Esophagus squamous epithelium (tissue), 5 donors: ENCODE measurements at regions not wholly inside any gene's neighbourhood (a gene's known extent, or its start where the extent isn't known, plus 50 kb on each side); places are given as distances from the start of the nearest gene placed in this dataset.
A peak's percentile ranks its signal among the peaks of the same experiment; 100 is the strongest.

Source experiments
- DNase-seq: peaks from one replicate; lab custom pipeline; 2025; lab: John Stamatoyannopoulos, UW
- H3K27ac ChIP-seq, 4 donors: fragments of 200-600 bp; sonication (generic); one replicate each; pipeline ENCODE4 v1.5.1; 2016 to 2019; ENCODE audit warnings: mild to moderate bottlenecking in 1 of 4
- H3K27me3 ChIP-seq, 4 donors: fragments of 200-600 bp; sonication (generic); 1 replicate in 3 of 4; 2 replicates in 1 of 4; pipeline versions ENCODE4 v1.5.1 to v1.6.0; 2017 to 2021; ENCODE audit warnings: antibody characterized with exemption in 1 of 4
- H3K36me3 ChIP-seq, 3 donors: fragments of 200-600 bp; sonication (generic); one replicate each; pipeline ENCODE4 v1.5.1; 2016 to 2019
- H3K4me1 ChIP-seq, 3 donors: fragments of 200-600 bp; sonication (generic); one replicate each; pipeline ENCODE4 v1.5.1; 2017 to 2019
- H3K4me3 ChIP-seq, 4 donors: fragments of 200-600 bp; sonication (generic); 1 replicate in 3 of 4; 2 replicates in 1 of 4; pipeline ENCODE4 v1.5.1; 2016 to 2019; ENCODE audit warnings: mild to moderate bottlenecking in 2 of 4, moderate library complexity in 1 of 4
- H3K9me3 ChIP-seq, 3 donors: fragments of 200-600 bp; sonication (generic); one replicate each; pipeline ENCODE4 v1.5.1; 2016 to 2019
- POLR2A ChIP-seq, 4 donors: fragments of 450-650 bp; IDR thresholded peaks; one replicate each; pipeline ENCODE4 v1.6.1; 2017; ENCODE audit warnings: antibody characterized with exemption in 4 of 4, mild to moderate bottlenecking in 4 of 4, moderate library complexity in 3 of 4
- WGBS, 2 donors: methylation state at CpG; one replicate each; pipeline ENCODE4 v1.1.5; 2018; 5-methylcytosine and 5-hydroxymethylcytosine counted together
- intact Hi-C: fragments of 100-400 bp; cut with DNase I; formaldehyde crosslinking; loops from one replicate; pipeline ENCODE4 v1.15.0; 2022
- TF ChIP-seq, protein P1 (sequence below), 6 experiments: fragments of 450-650 bp in 4 of 6; fragments of 200-600 bp in 2 of 6; sonication (generic) in 2 of 6; IDR thresholded peaks; one replicate each; pipeline ENCODE4 v1.5.1; 2016 to 2019; ENCODE audit warnings: antibody characterized with exemption in 6 of 6, mild to moderate bottlenecking in 4 of 6, moderate library complexity in 4 of 6
- donor health status: DM: yes; HTN: yes; CAD: no.

GRCh38 chr14:65287264-65288131, 125.0 kb upstream of the FUT8 start:
- TF ChIP-seq, protein P1, sequence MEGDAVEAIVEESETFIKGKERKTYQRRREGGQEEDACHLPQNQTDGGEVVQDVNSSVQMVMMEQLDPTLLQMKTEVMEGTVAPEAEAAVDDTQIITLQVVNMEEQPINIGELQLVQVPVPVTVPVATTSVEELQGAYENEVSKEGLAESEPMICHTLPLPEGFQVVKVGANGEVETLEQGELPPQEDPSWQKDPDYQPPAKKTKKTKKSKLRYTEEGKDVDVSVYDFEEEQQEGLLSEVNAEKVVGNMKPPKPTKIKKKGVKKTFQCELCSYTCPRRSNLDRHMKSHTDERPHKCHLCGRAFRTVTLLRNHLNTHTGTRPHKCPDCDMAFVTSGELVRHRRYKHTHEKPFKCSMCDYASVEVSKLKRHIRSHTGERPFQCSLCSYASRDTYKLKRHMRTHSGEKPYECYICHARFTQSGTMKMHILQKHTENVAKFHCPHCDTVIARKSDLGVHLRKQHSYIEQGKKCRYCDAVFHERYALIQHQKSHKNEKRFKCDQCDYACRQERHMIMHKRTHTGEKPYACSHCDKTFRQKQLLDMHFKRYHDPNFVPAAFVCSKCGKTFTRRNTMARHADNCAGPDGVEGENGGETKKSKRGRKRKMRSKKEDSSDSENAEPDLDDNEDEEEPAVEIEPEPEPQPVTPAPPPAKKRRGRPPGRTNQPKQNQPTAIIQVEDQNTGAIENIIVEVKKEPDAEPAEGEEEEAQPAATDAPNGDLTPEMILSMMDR (IDR thresholded peaks at IDR 0.05) = no peak
- peak in 1 of 4 donors; percentile 7 for TF ChIP-seq POLR2A (IDR thresholded peaks at IDR 0.05)
- 71 to 75% methylated on average over 10 to 14 of the region's 29 CpGs for WGBS, 2 donors
- H3K27me3 ChIP-seq = no peaks in the 10 kb centered on the region
- peaks cover 0 to 16% (median 0%) of the 10 kb centered on the region in 3 donors for H3K4me1 ChIP-seq
- no peaks in the 10 kb centered on the region for H3K9me3 ChIP-seq
- no peak for DNase-seq
- H3K4me3 ChIP-seq = no peak overlapping the region
- peak overlapping the region in 2 of 4 donors; percentile 22 to 65 for H3K27ac ChIP-seq
- intact Hi-C loops = no loop called here
- no peaks in the 10 kb centered on the region for H3K36me3 ChIP-seq

DNA sequence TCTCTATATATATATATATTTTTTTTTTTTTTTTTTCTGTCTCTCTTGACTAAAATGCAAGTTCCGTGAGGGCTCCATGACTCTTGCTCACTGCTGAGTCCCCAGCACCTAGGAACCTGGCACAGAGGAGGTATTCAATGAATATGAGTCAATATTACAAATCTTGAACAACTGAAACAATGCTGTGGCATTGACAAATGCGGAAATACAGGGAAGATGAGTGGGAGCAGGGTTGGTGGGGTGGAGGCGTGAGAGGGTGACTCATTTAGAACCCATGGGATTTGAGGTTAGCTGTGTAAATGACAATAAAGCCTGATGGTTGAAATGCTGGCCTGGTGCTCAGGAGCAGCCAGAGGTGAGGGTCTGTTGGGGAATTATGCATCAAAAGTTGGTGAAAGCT, 121.7 kb upstream of the FUT8 start:
- H3K27me3 ChIP-seq = no peaks in the 10 kb centered on the region
- 42 to 57% methylated on average over 3 of the region's 3 CpGs for WGBS, 2 donors
- TF ChIP-seq POLR2A (IDR thresholded peaks at IDR 0.05) = no peak
- TF ChIP-seq, protein P1 (IDR thresholded peaks at IDR 0.05) = no peak
- no peak for DNase-seq
- H3K4me3 ChIP-seq = no peak overlapping the region
- H3K4me1 ChIP-seq = peaks cover 0 to 10% (median 0%) of the 10 kb centered on the region in 3 donors
- intact Hi-C loops = no loop called here
- no peaks in the 10 kb centered on the region for H3K9me3 ChIP-seq
- no peak overlapping the region for H3K27ac ChIP-seq
- no peaks in the 10 kb centered on the region for H3K36me3 ChIP-seq

- WGBS, 2 donors = 74 to 86% methylated on average over 3 of the region's 3 CpGs
These were observed 121.0 kb upstream of the FUT8 start for GRCh38 chr14:65291531-65291930.

GRCh38 chr14:65294816-65295215, 117.7 kb upstream of the FUT8 start:
- TF ChIP-seq POLR2A (IDR thresholded peaks at IDR 0.05) = no peak
- TF ChIP-seq, protein P1 (IDR thresholded peaks at IDR 0.05) = no peak
- Histone ChIP-seq H3K27me3 (no peaks in the 10 kb centered on the region), H3K36me3 (no peaks in the 10 kb centered on the region), H3K4me3 (no peak overlapping the region), H3K27ac (no peak overlapping the region), H3K4me1 (peaks cover 0 to 10% (median 0%) of the 10 kb centered on the region in 3 donors), H3K9me3 (no peaks in the 10 kb centered on the region)
- WGBS, 2 donors = 95 to 100% methylated on average over 1 of the region's 1 CpG
- DNase-seq = no peak
- intact Hi-C loops = no loop called here

More at GRCh38 chr14:65291531-65291930, 121.0 kb upstream of the FUT8 start:
- peaks cover 0 to 10% (median 0%) of the 10 kb centered on the region in 3 donors for H3K4me1 ChIP-seq
- intact Hi-C loops = no loop called here
- no peaks in the 10 kb centered on the region for H3K9me3 ChIP-seq
- H3K27ac ChIP-seq = no peak overlapping the region
- H3K36me3 ChIP-seq = no peaks in the 10 kb centered on the region
- no peak overlapping the region for H3K4me3 ChIP-seq
- no peak for DNase-seq
- no peaks in the 10 kb centered on the region for H3K27me3 ChIP-seq
- TF ChIP-seq, protein P1 (IDR thresholded peaks at IDR 0.05) = no peak
- no peak for TF ChIP-seq POLR2A (IDR thresholded peaks at IDR 0.05)

DNA sequence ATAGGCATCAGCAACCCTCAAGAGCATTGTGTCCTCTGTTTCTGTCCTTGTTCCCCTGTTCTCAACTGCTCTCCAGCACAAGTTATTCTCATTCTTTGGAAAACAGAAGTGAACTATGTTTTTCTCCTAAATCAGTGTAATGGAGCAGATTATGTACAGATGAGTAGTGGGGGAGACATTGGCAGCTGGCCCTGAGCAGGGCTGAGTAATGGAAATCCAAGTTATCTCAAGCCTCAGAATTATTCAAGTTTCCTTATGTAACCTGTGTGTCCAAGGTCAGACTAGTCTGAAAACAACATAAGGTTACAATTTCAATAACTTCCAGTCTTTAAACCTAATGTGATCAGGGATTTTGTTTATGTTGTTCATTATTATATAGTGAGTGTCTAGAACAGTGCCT, 116.1 kb upstream of the FUT8 start:
- intact Hi-C loops = no loop called here
- Histone ChIP-seq H3K9me3 (no peaks in the 10 kb centered on the region), H3K4me1 (peaks cover 0 to 7% (median 0%) of the 10 kb centered on the region in 3 donors), H3K27ac (no peak overlapping the region), H3K27me3 (no peaks in the 10 kb centered on the region), H3K36me3 (no peaks in the 10 kb centered on the region), H3K4me3 (no peak overlapping the region)
- no peak for TF ChIP-seq POLR2A (IDR thresholded peaks at IDR 0.05)
- TF ChIP-seq, protein P1 (IDR thresholded peaks at IDR 0.05) = no peak
- no peak for DNase-seq
